GM12878 (cell line): ENCODE measurements at regions not wholly inside any gene's neighbourhood (a gene's known extent, or its start where the extent isn't known, plus 50 kb on each side); places are given as distances from the start of the nearest gene placed in this dataset.
"Not testable (repeated sequence)": the region's sequence is repeated elsewhere in the genome, so short reads cannot be mapped to it uniquely, and the experiment has no call there.

Experiments used
- ATAC-seq: fragments of 200-7000 bp; cut with Tn5 transposase; 3 replicates; pipeline ENCODE4 v1.9.1; 2020; ENCODE audit warnings: mild to moderate bottlenecking, moderate library complexity
- BruUV-seq: library from RNA; stranded (reverse); fragments of 400-500 nt; replicated peaks from 2 replicates; lab custom pipeline; 2021; lab: Mats Ljungman, UMichigan
- CTCF ChIA-PET: fragments of 300-600 bp; sonication (Branson Sonifier 250); formaldehyde crosslinking; extraction: SDS; loops from one replicate; lab custom pipeline; 2021; ENCODE audit warnings: inconsistent platforms; lab: Yijun Ruan, JAX
- POLR2A ChIA-PET: fragments of 350-600 bp; formaldehyde crosslinking; extraction: SDS; loops from one replicate; lab custom pipeline; 2021; ENCODE audit warnings: inconsistent platforms; lab: Charles Lee
- RAD21 ChIA-PET: fragments of 300-600 bp; sonication (Branson Sonifier 250); formaldehyde crosslinking; loops from one replicate; lab custom pipeline; 2023; ENCODE audit warnings: antibody characterized with exemption; ENCODE audit not compliant: unreplicated experiment; lab: Charles Lee
- SMC1A ChIA-PET: fragments of 300-600 bp; sonication (Branson Sonifier 250); formaldehyde crosslinking; loops from one replicate; lab custom pipeline; 2023; ENCODE audit not compliant: unreplicated experiment, uncharacterized antibody; lab: Charles Lee
- DNase-seq: peaks from one replicate; pipeline ENCODE4 v3.0.0-alpha.2; 2011; ENCODE audit warnings: low read depth, low spot score
- FAIRE-seq: peaks from 3 replicates; lab custom pipeline; 2011; peaks lifted over from hg19 to GRCh38; lab: Jason Lieb, UNC
- H2AFZ ChIP-seq: 2 replicates; pipeline ENCODE4 v1.6.0; 2011; ENCODE audit warnings: low read depth, low read length, control low read depth; ENCODE audit not compliant: control insufficient read depth
- H3K27ac ChIP-seq: 2 replicates; pipeline ENCODE4 v1.5.1; 2011; ENCODE audit warnings: control low read depth; ENCODE audit not compliant: control insufficient read depth, insufficient read depth
- H3K27me3 ChIP-seq, 2 experiments: replicated peaks in 1 of 2; 2 replicates each; pipeline versions ENCODE4 v1.6.0 to v1.6.1; 2011; ENCODE audit warnings: low read length in 1 of 2; ENCODE audit not compliant: control insufficient read depth in 2 of 2, insufficient read depth in 2 of 2
- H3K36me3 ChIP-seq, 2 experiments: 2 replicates each; pipeline ENCODE4 v1.5.1; 2011; ENCODE audit warnings: low read length in 1 of 2; ENCODE audit not compliant: control insufficient read depth in 2 of 2, insufficient read depth in 2 of 2
- H3K4me1 ChIP-seq: 2 replicates; pipeline ENCODE4 v1.6.1; 2011; ENCODE audit warnings: mild to moderate bottlenecking, low read length, moderate library complexity, mixed read lengths; ENCODE audit not compliant: control insufficient read depth, insufficient read depth
- H3K4me2 ChIP-seq: 2 replicates; pipeline ENCODE4 v1.6.0; 2011; ENCODE audit warnings: control low read depth; ENCODE audit not compliant: control insufficient read depth, insufficient read depth
- H3K4me3 ChIP-seq: fragments of 200-600 bp; sonication (generic); 2 replicates; pipeline ENCODE4 v1.5.1; 2016
- H3K79me2 ChIP-seq: 2 replicates; pipeline ENCODE4 v1.6.0; 2011; ENCODE audit warnings: low read length; ENCODE audit not compliant: control insufficient read depth, insufficient read depth
- H3K9ac ChIP-seq: 2 replicates; pipeline ENCODE4 v1.8.0; 2011; ENCODE audit warnings: low read length, control low read depth, mixed read lengths; ENCODE audit not compliant: control insufficient read depth, insufficient read depth
- H3K9me3 ChIP-seq: replicated peaks from 3 replicates; pipeline ENCODE4 v1.5.1; 2011; ENCODE audit warnings: mild to moderate bottlenecking, low read length; ENCODE audit not compliant: control insufficient read depth, insufficient read depth
- H4K20me1 ChIP-seq: 2 replicates; pipeline ENCODE4 v1.6.0; 2011; ENCODE audit not compliant: control insufficient read depth, insufficient read depth
- MLLT1 ChIP-seq: fragments of 450-650 bp; IDR thresholded peaks from 2 replicates; pipeline ENCODE4 v1.6.1; 2016; ENCODE audit warnings: mild to moderate bottlenecking
- NR2F1 ChIP-seq: fragments of 450-650 bp; conservative IDR thresholded peaks from 2 replicates; pipeline ENCODE4 v1.6.1; 2017; ENCODE audit warnings: mild to moderate bottlenecking
- TARDBP ChIP-seq: IDR thresholded peaks from 2 replicates; pipeline ENCODE4 v1.6.1; 2016; ENCODE audit warnings: borderline replicate concordance
- ZZZ3 ChIP-seq: IDR thresholded peaks from 2 replicates; pipeline ENCODE4 v1.6.1; 2011; ENCODE audit warnings: low read depth; ENCODE audit not compliant: control insufficient read depth, insufficient read length
- WGBS: methylation state at CpG from one replicate; pipeline ENCODE4 v1.1.6; 2016; ENCODE audit warnings: low lambda C conversion rate; ENCODE audit not compliant: insufficient replicate concordance, insufficient coverage; ENCODE audit errors: missing lambda C conversion rate; 5-methylcytosine and 5-hydroxymethylcytosine counted together
- in situ Hi-C: fragments of 300-500 bp; cut with MboI; formaldehyde crosslinking; loops from 9 replicates; pipeline ENCODE4 v1.14.3; 2018; ENCODE audit warnings: mixed read lengths
- intact Hi-C: fragments of 100-400 bp; cut with micrococcal nuclease; formaldehyde crosslinking; loops from one replicate; pipeline ENCODE4 v1.14.2; 2022; ENCODE audit not compliant: unreplicated experiment

- RAD21 ChIA-PET: no interaction called here
- DNase-seq (no peak), ATAC-seq (no peak), FAIRE-seq (no peak)
- Histone ChIP-seq H2AFZ (no peak overlapping the region), H3K79me2 (no peaks in the 10 kb centered on the region), H3K9me3 (no peaks in the 10 kb centered on the region; the same call in 1 of the 3 replicates), H3K27ac (no peak overlapping the region), H3K4me2 (no peak overlapping the region), H3K27me3 (no peaks in the 10 kb centered on the region), H3K36me3 (no peaks in the 10 kb centered on the region), H3K4me1 (no peaks in the 10 kb centered on the region), H3K4me3 (no peak overlapping the region), H4K20me1 (no peaks in the 10 kb centered on the region), H3K9ac (no peak overlapping the region)
- intact Hi-C loops: loop anchor here (10.0 kb wide), 1 partner anchor 112 kb away; no protein-coding TSS in a partner anchor
- BruUV-seq: no TSS peak
- TF ChIP-seq ZZZ3: no peak
- no peak for TF ChIP-seq MLLT1
- TF ChIP-seq TARDBP: no peak
- TF ChIP-seq NR2F1: no peak
- CTCF ChIA-PET: interaction anchor here (0.6 kb wide), 1 partner anchor 1050 kb away, joined by 3 read pairs; no protein-coding TSS in a partner anchor
- WGBS: 0% methylated on average over 1 of the region's 1 CpG
- POLR2A ChIA-PET: interaction anchor here (0.7 kb wide), 1 partner anchor 241 kb away, joined by 4 read pairs; no protein-coding TSS in a partner anchor
- in situ Hi-C loops: no loop called here
- SMC1A ChIA-PET: interaction anchor here (1.2 kb wide), 1 partner anchor 84 kb away, joined by 3 read pairs; no protein-coding TSS in a partner anchor
These were observed 123.0 kb downstream of the KCNJ2 start for GRCh38 chr17:70292366-70292765.

GRCh38 chr17:70293564-70294310 is 124.4 kb downstream of the KCNJ2 start:
- ChIA-PET RAD21 (interaction anchor here (1.2 kb wide), 1 partner anchor 51 kb away, joined by 4 read pairs; no protein-coding TSS in a partner anchor), SMC1A (interaction anchor here (1.1 to 1.6 kb wide), 5 partner anchors 11 to 124 kb away, joined by 3 to 8 read pairs (median 3); partner anchors contain the start of gene KCNJ2), CTCF (interaction anchor here (0.8 to 1.3 kb wide), 4 partner anchors 14 to 123 kb away, joined by 3 to 5 read pairs (median 3); no protein-coding TSS in a partner anchor)
- in situ Hi-C loops, H3K36me3 ChIP-seq, H3K27ac ChIP-seq, H3K27me3 ChIP-seq, H4K20me1 ChIP-seq, H3K4me2 ChIP-seq, H3K9ac ChIP-seq, DNase-seq, H3K4me1 ChIP-seq, BruUV-seq, POLR2A ChIA-PET, H3K9me3 ChIP-seq, H3K79me2 ChIP-seq, H2AFZ ChIP-seq, FAIRE-seq, H3K4me3 ChIP-seq, ATAC-seq: not testable (repeated sequence)
- WGBS: 40% methylated on average over 6 of the region's 6 CpGs
- intact Hi-C loops: loop anchor here (10.0 kb wide), 1 partner anchor 111 kb away; no protein-coding TSS in a partner anchor
